DMS53 (cell line): ENCODE measurements at regions not wholly inside any gene's neighbourhood (a gene's known extent, or its start where the extent isn't known, plus 50 kb on each side); places are given as distances from the start of the nearest gene placed in this dataset.
A peak's percentile ranks its signal among the peaks of the same experiment; 100 is the strongest.

ENCODE experiments used
- DNase-seq: peaks from one replicate; lab custom pipeline; 2025; lab: John Stamatoyannopoulos, UW

- DNase-seq = no peak
Measured at GRCh38 chr7:9856668-9857067, 1117.0 kb upstream of the PHF14 start.

GRCh38 chr7:9863545-9863944 lies 1110.1 kb upstream of the PHF14 start:
- DNase-seq = no peak

- DNase-seq = no peak
Measured at GRCh38 chr7:9869151-9869550, 1104.5 kb upstream of the PHF14 start.

GRCh38 chr7:9869566-9869965 lies 1104.1 kb upstream of the PHF14 start:
- DNase-seq = no peak

GRCh38 chr7:9870674-9871073 lies 1103.0 kb upstream of the PHF14 start:
- no peak for DNase-seq

- DNase-seq = no peak
Measured at GRCh38 chr7:9874182-9874581, 1099.5 kb upstream of the PHF14 start.

- DNase-seq = no peak
Measured at GRCh38 chr7:9876053-9876452, 1097.6 kb upstream of the PHF14 start.

- DNase-seq = peak; percentile 9
Measured at GRCh38 chr7:9889554-9889953, 1084.1 kb upstream of the PHF14 start.

- DNase-seq = peak; percentile 14
Measured at GRCh38 chr7:9890092-9890491, 1083.6 kb upstream of the PHF14 start.

- no peak for DNase-seq
Measured at GRCh38 chr7:9891056-9891455, 1082.6 kb upstream of the PHF14 start.

GRCh38 chr7:9900339-9900738 lies 1073.3 kb upstream of the PHF14 start:
- DNase-seq = no peak

GRCh38 chr7:9921326-9921725 lies 1052.3 kb upstream of the PHF14 start:
- DNase-seq = peak; percentile 17

GRCh38 chr7:9937944-9938631 lies 1035.6 kb upstream of the PHF14 start:
- peak; percentile 46 for DNase-seq

- DNase-seq = no peak
Measured at GRCh38 chr7:9939176-9939575, 1034.5 kb upstream of the PHF14 start.

GRCh38 chr7:9945131-9945530 lies 1028.5 kb upstream of the PHF14 start:
- no peak for DNase-seq

GRCh38 chr7:9945857-9946256 lies 1027.8 kb upstream of the PHF14 start:
- peak; percentile 82 for DNase-seq

GRCh38 chr7:9955138-9955537 lies 1018.5 kb upstream of the PHF14 start:
- no peak for DNase-seq

- DNase-seq = no peak
Measured at GRCh38 chr7:9958486-9958885, 1015.2 kb upstream of the PHF14 start.

- no peak for DNase-seq
Measured at GRCh38 chr7:9960460-9960859, 1013.2 kb upstream of the PHF14 start.

GRCh38 chr7:9961161-9961922 lies 1012.3 kb upstream of the PHF14 start:
- no peak for DNase-seq

GRCh38 chr7:9962742-9963141 lies 1010.9 kb upstream of the PHF14 start:
- no peak for DNase-seq

GRCh38 chr7:9978106-9979064 lies 995.3 kb upstream of the PHF14 start:
- no peak for DNase-seq
